Glutamatergic neuron (in vitro differentiated cells): ENCODE measurements at regions not wholly inside any gene's neighbourhood (a gene's known extent, or its start where the extent isn't known, plus 50 kb on each side); places are given as distances from the start of the nearest gene placed in this dataset.

Experiments
- DNase-seq: peaks from one replicate; pipeline ENCODE4 v3.0.0; 2022
- H3K27ac Mint-ChIP-seq: one replicate; pipeline ENCODE4 v1.8.0; 2020; ENCODE audit warnings: mild to moderate bottlenecking, mixed read lengths, inconsistent platforms; ENCODE audit not compliant: unreplicated experiment
- H3K27me3 Mint-ChIP-seq: one replicate; pipeline ENCODE4 v1.8.0; 2020; ENCODE audit warnings: mild to moderate bottlenecking, moderate library complexity, mixed read lengths, inconsistent platforms; ENCODE audit not compliant: unreplicated experiment
- H3K36me3 Mint-ChIP-seq: one replicate; pipeline ENCODE4 v1.8.0; 2020; ENCODE audit warnings: mild to moderate bottlenecking, mixed read lengths, inconsistent platforms; ENCODE audit not compliant: unreplicated experiment
- H3K4me1 Mint-ChIP-seq: one replicate; pipeline ENCODE4 v1.8.0; 2020; ENCODE audit warnings: mild to moderate bottlenecking, low read depth, mixed read lengths, inconsistent platforms; ENCODE audit not compliant: unreplicated experiment
- H3K4me3 Mint-ChIP-seq: one replicate; pipeline ENCODE4 v1.8.0; 2020; ENCODE audit warnings: mild to moderate bottlenecking, mixed read lengths, inconsistent platforms; ENCODE audit not compliant: unreplicated experiment
- H3K9me3 Mint-ChIP-seq: one replicate; pipeline ENCODE4 v1.8.0; 2020; ENCODE audit warnings: mild to moderate bottlenecking, moderate library complexity, mixed read lengths, inconsistent platforms; ENCODE audit not compliant: unreplicated experiment
- TF ChIP-seq, protein P1 (sequence below): fragments of 200-600 bp; sonication (generic); IDR thresholded peaks from one replicate; pipeline ENCODE4 v1.5.0; 2021; ENCODE audit not compliant: partially characterized antibody, unreplicated experiment

- TF ChIP-seq, protein P1, sequence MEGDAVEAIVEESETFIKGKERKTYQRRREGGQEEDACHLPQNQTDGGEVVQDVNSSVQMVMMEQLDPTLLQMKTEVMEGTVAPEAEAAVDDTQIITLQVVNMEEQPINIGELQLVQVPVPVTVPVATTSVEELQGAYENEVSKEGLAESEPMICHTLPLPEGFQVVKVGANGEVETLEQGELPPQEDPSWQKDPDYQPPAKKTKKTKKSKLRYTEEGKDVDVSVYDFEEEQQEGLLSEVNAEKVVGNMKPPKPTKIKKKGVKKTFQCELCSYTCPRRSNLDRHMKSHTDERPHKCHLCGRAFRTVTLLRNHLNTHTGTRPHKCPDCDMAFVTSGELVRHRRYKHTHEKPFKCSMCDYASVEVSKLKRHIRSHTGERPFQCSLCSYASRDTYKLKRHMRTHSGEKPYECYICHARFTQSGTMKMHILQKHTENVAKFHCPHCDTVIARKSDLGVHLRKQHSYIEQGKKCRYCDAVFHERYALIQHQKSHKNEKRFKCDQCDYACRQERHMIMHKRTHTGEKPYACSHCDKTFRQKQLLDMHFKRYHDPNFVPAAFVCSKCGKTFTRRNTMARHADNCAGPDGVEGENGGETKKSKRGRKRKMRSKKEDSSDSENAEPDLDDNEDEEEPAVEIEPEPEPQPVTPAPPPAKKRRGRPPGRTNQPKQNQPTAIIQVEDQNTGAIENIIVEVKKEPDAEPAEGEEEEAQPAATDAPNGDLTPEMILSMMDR: no peak
Observed at GRCh38 chr21:38878379-38879179, 72.8 kb downstream of the ETS2 start.

GRCh38 chr21:38875694-38876492 is 70.2 kb downstream of the ETS2 start:
- Mint-ChIP-seq H3K4me3 (no peak overlapping the region), H3K4me1 (no peaks in the 10 kb centered on the region), H3K9me3 (no peaks in the 10 kb centered on the region), H3K27me3 (no peaks in the 10 kb centered on the region), H3K36me3 (peaks cover 6% of the 10 kb centered on the region), H3K27ac (no peak overlapping the region)
- DNase-seq: no peak
- TF ChIP-seq, protein P1: no peak

More at GRCh38 chr21:38878379-38879179, 72.8 kb downstream of the ETS2 start:
- Mint-ChIP-seq H3K4me1 (no peaks in the 10 kb centered on the region), H3K27ac (no peak overlapping the region), H3K9me3 (no peaks in the 10 kb centered on the region), H3K27me3 (no peaks in the 10 kb centered on the region), H3K4me3 (no peak overlapping the region), H3K36me3 (peaks cover 10% of the 10 kb centered on the region)
- DNase-seq: no peak
